NCI-H1417 (cell line): ENCODE measurements at regions not wholly inside any gene's neighbourhood (a gene's known extent, or its start where the extent isn't known, plus 50 kb on each side); places are given as distances from the start of the nearest gene placed in this dataset.

Experiments used
- DNase-seq, 3 experiments: peaks; one replicate each; lab custom pipeline; 2025; lab: John Stamatoyannopoulos, UW

GRCh38 chr6:105907991-105908390 lies 178.1 kb upstream of the PRDM1 start:
- DNase-seq = no peak

GRCh38 chr6:105907301-105907700 lies 178.8 kb upstream of the PRDM1 start:
- DNase-seq = no peak

- DNase-seq = peak in 1 of 3 experiments; percentile 6
These were observed 183.6 kb upstream of the PRDM1 start for GRCh38 chr6:105902401-105903031.

DNA sequence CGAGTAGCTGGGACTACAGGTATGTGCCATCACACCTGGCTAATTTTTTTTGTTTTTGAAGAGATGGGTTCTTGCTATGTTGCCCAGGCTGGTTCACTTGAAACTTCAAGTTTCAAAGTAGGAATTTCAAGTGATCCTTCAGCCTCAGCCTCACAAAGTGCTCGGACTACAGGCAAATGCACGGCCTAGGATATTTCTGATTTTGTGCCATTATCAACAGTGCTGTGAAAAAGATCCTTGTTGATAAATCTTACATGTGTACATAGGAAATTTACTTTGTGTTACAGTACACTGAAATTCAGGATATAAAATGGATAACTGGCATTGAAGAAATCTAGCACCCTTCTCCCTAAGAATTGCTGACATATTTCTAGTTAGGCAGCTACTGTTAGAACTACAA lies 184.6 kb upstream of the PRDM1 start:
- no peak for DNase-seq

- DNase-seq = no peak
These were observed 185.8 kb upstream of the PRDM1 start for GRCh38 chr6:105900125-105900937.

DNA sequence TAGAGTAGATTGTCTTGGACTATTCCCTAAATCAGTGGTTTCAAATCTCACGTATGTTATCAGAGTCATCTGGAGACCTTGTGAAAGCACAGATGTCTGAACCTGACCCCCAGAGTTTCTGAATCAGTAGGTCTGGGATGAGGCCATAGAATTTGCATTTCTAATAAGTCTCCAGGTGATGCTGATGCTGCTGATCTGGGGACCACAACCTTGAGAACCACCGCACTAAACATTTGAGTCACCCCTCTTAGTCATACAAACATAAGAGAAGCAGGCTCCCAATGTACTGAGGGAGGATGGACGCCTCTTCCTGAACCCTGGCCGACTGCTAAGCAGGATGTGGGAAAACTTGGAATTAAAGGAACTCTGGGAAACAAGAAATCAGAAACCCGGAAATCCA lies 187.8 kb upstream of the PRDM1 start:
- DNase-seq = no peak

- DNase-seq = no peak
These were observed 189.0 kb upstream of the PRDM1 start for GRCh38 chr6:105897131-105897530.

GRCh38 chr6:105896821-105897095 lies 189.4 kb upstream of the PRDM1 start:
- DNase-seq = peak in 2 of 3 experiments; percentile 6 to 35

DNA sequence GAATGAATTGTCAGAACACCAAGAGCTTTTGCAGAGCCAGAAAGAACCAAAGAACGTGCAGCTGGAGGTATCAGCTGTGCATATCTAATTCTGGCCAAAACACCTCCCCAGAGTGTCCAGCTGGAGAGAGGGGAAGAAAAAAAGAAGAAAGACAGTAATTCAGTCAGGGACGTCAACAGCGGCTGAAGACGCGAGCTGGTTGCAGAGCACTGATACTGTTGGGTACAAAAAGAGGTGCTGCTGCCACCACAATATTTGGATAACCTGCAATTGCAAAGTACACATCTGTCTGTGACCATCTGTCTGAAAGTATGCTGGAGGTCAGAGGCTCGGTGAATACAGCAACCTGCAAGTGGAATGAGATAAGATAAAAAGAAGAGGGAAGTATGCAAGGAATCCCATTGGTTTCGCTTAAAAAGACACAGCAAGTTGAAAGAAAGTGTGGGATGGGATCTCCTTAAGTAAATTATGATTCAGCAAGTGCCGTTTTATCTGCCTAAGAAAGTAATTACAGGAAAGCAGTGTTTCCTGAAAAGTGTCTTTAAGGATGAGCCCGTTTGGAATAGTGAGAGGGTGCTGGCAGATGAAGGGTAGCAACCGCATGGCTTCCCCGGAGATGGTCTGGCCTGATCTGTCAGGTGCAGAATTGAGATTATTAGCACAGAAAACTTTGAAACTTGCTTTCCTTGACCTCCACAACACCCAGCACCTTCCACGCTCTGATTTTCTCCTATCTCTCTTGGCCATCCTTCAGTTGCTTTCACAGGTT lies 189.9 kb upstream of the PRDM1 start:
- DNase-seq = no peak

- no peak for DNase-seq
These were observed 191.6 kb upstream of the PRDM1 start for GRCh38 chr6:105894556-105894955.

- no peak for DNase-seq
These were observed 192.4 kb upstream of the PRDM1 start for GRCh38 chr6:105893741-105894140.

DNA sequence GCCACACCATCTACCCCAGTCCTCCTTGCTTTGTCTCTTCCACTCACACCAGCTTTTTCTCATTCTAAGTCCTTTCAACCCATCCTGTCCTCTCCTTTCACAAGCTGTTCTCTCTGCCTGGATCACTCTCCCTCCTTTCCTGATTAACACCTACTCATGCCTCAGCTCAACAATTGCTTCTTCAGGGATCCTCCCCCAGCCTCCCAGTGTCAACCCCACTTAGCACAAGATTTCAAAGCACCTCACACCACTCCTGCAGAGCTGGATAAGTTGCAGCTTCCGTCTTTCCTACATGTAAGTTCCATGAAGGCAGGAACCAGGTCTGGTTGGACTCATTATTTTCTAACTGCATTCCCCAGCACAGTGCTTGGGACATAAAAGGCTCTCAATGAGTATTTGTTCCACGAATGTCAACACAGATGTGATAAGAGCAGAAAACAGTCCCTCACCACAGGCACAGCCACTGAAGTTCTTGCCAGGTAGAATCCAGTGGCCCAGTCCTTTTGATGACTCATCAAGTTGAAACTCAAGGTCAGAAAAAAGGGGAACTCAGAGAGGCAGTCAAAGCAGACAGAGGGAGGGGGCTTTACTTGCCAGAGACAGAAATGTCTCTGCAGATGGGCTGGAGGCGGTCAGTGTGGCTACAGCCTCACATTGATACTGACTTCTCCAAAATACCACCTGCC lies 193.4 kb upstream of the PRDM1 start:
- DNase-seq = no peak

- no peak for DNase-seq
These were observed 195.5 kb upstream of the PRDM1 start for GRCh38 chr6:105890521-105891244.

DNA sequence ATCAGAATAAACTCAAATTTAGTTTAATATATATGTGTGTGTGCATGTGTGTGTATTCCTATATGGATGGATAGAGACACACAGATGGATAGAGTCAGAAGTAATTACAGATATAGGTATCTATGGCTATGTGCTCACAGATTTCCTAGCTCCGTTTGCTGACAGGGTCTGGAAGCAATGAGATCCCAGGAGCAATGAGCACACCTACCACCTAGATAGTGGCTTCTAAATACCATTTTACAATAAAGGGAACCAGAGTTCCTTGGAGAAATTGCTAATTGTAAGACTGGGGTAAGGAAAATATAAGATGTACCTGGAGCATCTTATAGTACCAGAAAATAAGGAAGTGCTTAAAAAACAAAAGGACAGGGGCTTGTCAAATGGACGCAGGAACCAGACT lies 196.2 kb upstream of the PRDM1 start:
- no peak for DNase-seq

GRCh38 chr6:105886814-105887544 lies 199.2 kb upstream of the PRDM1 start:
- no peak for DNase-seq

- DNase-seq = no peak
These were observed 199.9 kb upstream of the PRDM1 start for GRCh38 chr6:105886066-105886813.

DNA sequence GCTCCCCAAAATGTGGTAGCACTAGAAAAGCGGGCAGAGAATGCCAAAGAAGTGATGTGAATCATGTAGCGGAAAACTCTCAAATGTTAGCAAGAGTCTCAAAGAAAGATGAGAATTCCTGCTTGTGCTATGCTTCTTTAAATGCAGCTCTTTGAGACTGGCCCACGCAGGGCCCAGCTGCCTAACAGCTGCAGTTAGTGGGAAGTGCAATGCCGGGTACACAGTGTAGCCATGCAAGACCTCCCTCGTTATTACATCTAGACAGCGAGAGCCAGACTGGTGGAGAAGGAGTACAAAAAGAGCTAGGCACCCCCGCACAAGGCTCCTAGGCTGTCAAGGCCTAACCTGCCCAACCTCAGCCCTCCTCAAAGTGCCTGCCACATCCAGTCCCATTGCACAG lies 201.7 kb upstream of the PRDM1 start:
- no peak for DNase-seq

DNA sequence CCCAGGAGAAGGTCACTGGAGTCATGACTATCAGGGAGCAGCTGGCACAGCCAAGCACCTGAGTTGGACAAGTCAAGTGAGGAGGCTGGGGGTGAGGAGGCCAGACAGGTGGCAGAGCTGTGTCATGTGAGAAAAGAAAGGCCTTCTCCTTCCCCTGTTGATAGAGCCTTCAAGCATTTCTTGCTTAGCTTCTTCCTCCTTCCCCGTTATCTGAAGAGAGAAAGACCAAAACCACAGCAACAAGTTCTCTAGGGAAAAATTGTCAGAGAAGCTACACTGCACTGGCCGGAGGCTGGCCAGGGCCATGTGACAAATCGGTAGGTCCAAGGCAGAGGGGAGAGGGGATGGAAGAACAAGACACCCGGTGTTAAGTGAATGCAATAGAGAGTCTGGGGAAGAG lies 202.1 kb upstream of the PRDM1 start:
- no peak for DNase-seq

GRCh38 chr6:105882828-105883227 lies 203.3 kb upstream of the PRDM1 start:
- no peak for DNase-seq

- DNase-seq = no peak
These were observed 203.9 kb upstream of the PRDM1 start for GRCh38 chr6:105882121-105882803.
